Activated CD8-positive, alpha-beta memory T cell treated with anti-CD3 and anti-CD28 coated beads, Interleukin-2, amount 10 ng/mL, durations not matched to agents 7 days and 5 days (primary cell): ENCODE measurements at regions not wholly inside any gene's neighbourhood (a gene's known extent, or its start where the extent isn't known, plus 50 kb on each side); places are given as distances from the start of the nearest gene placed in this dataset.

Experiments used
- ATAC-seq: fragments of 150-1000 bp; cut with Tn5 transposase; one replicate; pipeline ENCODE4 v1.10.0; 2021; ENCODE audit warnings: moderate library complexity
- CTCF ChIA-PET: fragments of 350-600 bp; sonication (Branson Sonifier 250); formaldehyde crosslinking; loops from one replicate; lab custom pipeline; 2021; ENCODE audit warnings: antibody characterized with exemption; lab: Charles Lee
- DNase-seq: peaks from one replicate; pipeline ENCODE4 v3.0.0-alpha.2; 2020
- H3K27ac Mint-ChIP-seq: one replicate; pipeline ENCODE4 v1.8.0; 2021; ENCODE audit warnings: mild to moderate bottlenecking, mixed read lengths
- H3K27me3 Mint-ChIP-seq: one replicate; pipeline ENCODE4 v1.8.0; 2021; ENCODE audit warnings: mixed read lengths
- H3K36me3 Mint-ChIP-seq: one replicate; pipeline ENCODE4 v1.8.0; 2021; ENCODE audit warnings: mild to moderate bottlenecking, mixed read lengths
- H3K4me1 Mint-ChIP-seq: one replicate; pipeline ENCODE4 v1.8.0; 2021; ENCODE audit warnings: mixed read lengths
- H3K4me3 Mint-ChIP-seq: one replicate; pipeline ENCODE4 v1.8.0; 2021; ENCODE audit warnings: mild to moderate bottlenecking, moderate library complexity, mixed read lengths
- H3K9me3 Mint-ChIP-seq: one replicate; pipeline ENCODE4 v1.8.0; 2022; ENCODE audit warnings: low read depth, mixed read lengths

GRCh38 chr18:29251681-29252080 is 1074.8 kb upstream of the CDH2 start:
- Mint-ChIP-seq H3K4me1 (no peaks in the 10 kb centered on the region), H3K27me3 (no peaks in the 10 kb centered on the region), H3K9me3 (peaks cover 13% of the 10 kb centered on the region), H3K4me3 (no peak overlapping the region), H3K36me3 (no peaks in the 10 kb centered on the region), H3K27ac (no peak overlapping the region)
- CTCF ChIA-PET = no interaction called here
- ATAC-seq = no peak
- DNase-seq = no peak

- no peak overlapping the region for H3K27ac Mint-ChIP-seq
- CTCF ChIA-PET = no interaction called here
- H3K4me1 Mint-ChIP-seq = no peaks in the 10 kb centered on the region
- H3K4me3 Mint-ChIP-seq = no peak overlapping the region
- H3K9me3 Mint-ChIP-seq = peaks cover 14% of the 10 kb centered on the region
- DNase-seq (no peak), ATAC-seq (no peak)
- no peaks in the 10 kb centered on the region for H3K36me3 Mint-ChIP-seq
- no peaks in the 10 kb centered on the region for H3K27me3 Mint-ChIP-seq
Observed at GRCh38 chr18:29250843-29251242, 1073.9 kb upstream of the CDH2 start.

- ATAC-seq (no peak), DNase-seq (no peak)
- Mint-ChIP-seq H3K4me3 (no peak overlapping the region), H3K36me3 (no peaks in the 10 kb centered on the region), H3K4me1 (no peaks in the 10 kb centered on the region), H3K27ac (no peak overlapping the region), H3K9me3 (peaks cover 14% of the 10 kb centered on the region), H3K27me3 (no peaks in the 10 kb centered on the region)
- CTCF ChIA-PET = no interaction called here
Observed at GRCh38 chr18:29250259-29250658, 1073.3 kb upstream of the CDH2 start.

GRCh38 chr18:29248805-29249204 is 1071.9 kb upstream of the CDH2 start:
- CTCF ChIA-PET = no interaction called here
- no peak overlapping the region for H3K27ac Mint-ChIP-seq
- H3K4me1 Mint-ChIP-seq = no peaks in the 10 kb centered on the region
- ATAC-seq (no peak), DNase-seq (no peak)
- H3K36me3 Mint-ChIP-seq = no peaks in the 10 kb centered on the region
- H3K9me3 Mint-ChIP-seq = peaks cover 14% of the 10 kb centered on the region
- no peaks in the 10 kb centered on the region for H3K27me3 Mint-ChIP-seq
- no peak overlapping the region for H3K4me3 Mint-ChIP-seq

- no peak for DNase-seq
- H3K4me3 Mint-ChIP-seq = no peak overlapping the region
- no peak for ATAC-seq
- no peaks in the 10 kb centered on the region for H3K36me3 Mint-ChIP-seq
- no peaks in the 10 kb centered on the region for H3K27me3 Mint-ChIP-seq
- CTCF ChIA-PET = no interaction called here
- no peaks in the 10 kb centered on the region for H3K4me1 Mint-ChIP-seq
- no peak overlapping the region for H3K27ac Mint-ChIP-seq
- peaks cover 15% of the 10 kb centered on the region for H3K9me3 Mint-ChIP-seq
Observed at GRCh38 chr18:29241199-29241598, 1064.3 kb upstream of the CDH2 start.

- no peak overlapping the region for H3K4me3 Mint-ChIP-seq
- H3K27ac Mint-ChIP-seq = no peak overlapping the region
- ATAC-seq (no peak), DNase-seq (no peak)
- CTCF ChIA-PET = no interaction called here
- peaks cover 18% of the 10 kb centered on the region for H3K9me3 Mint-ChIP-seq
- H3K4me1 Mint-ChIP-seq = no peaks in the 10 kb centered on the region
- no peaks in the 10 kb centered on the region for H3K36me3 Mint-ChIP-seq
- H3K27me3 Mint-ChIP-seq = no peaks in the 10 kb centered on the region
Observed at GRCh38 chr18:29234751-29235150, 1057.8 kb upstream of the CDH2 start.

GRCh38 chr18:29226213-29226612 is 1049.3 kb upstream of the CDH2 start:
- no peaks in the 10 kb centered on the region for H3K4me1 Mint-ChIP-seq
- DNase-seq (no peak), ATAC-seq (no peak)
- peaks cover 12% of the 10 kb centered on the region for H3K9me3 Mint-ChIP-seq
- no peaks in the 10 kb centered on the region for H3K36me3 Mint-ChIP-seq
- H3K4me3 Mint-ChIP-seq = no peak overlapping the region
- H3K27ac Mint-ChIP-seq = no peak overlapping the region
- H3K27me3 Mint-ChIP-seq = no peaks in the 10 kb centered on the region
- CTCF ChIA-PET = no interaction called here

GRCh38 chr18:29225351-29225750 is 1048.4 kb upstream of the CDH2 start:
- ATAC-seq = no peak
- no peaks in the 10 kb centered on the region for H3K4me1 Mint-ChIP-seq
- H3K27me3 Mint-ChIP-seq = no peaks in the 10 kb centered on the region
- peaks cover 8% of the 10 kb centered on the region for H3K9me3 Mint-ChIP-seq
- CTCF ChIA-PET = no interaction called here
- DNase-seq = no peak
- no peak overlapping the region for H3K4me3 Mint-ChIP-seq
- H3K27ac Mint-ChIP-seq = no peak overlapping the region
- no peaks in the 10 kb centered on the region for H3K36me3 Mint-ChIP-seq

GRCh38 chr18:29218091-29218490 is 1041.2 kb upstream of the CDH2 start:
- H3K27ac Mint-ChIP-seq = no peak overlapping the region
- no peaks in the 10 kb centered on the region for H3K36me3 Mint-ChIP-seq
- H3K4me3 Mint-ChIP-seq = no peak overlapping the region
- ATAC-seq (no peak), DNase-seq (no peak)
- CTCF ChIA-PET = no interaction called here
- H3K9me3 Mint-ChIP-seq = peaks cover 6% of the 10 kb centered on the region
- H3K4me1 Mint-ChIP-seq = no peaks in the 10 kb centered on the region
- H3K27me3 Mint-ChIP-seq = no peaks in the 10 kb centered on the region

- Mint-ChIP-seq H3K4me3 (no peak overlapping the region), H3K36me3 (no peaks in the 10 kb centered on the region), H3K27me3 (no peaks in the 10 kb centered on the region), H3K9me3 (peaks cover 6% of the 10 kb centered on the region), H3K27ac (no peak overlapping the region), H3K4me1 (no peaks in the 10 kb centered on the region)
- CTCF ChIA-PET = no interaction called here
- ATAC-seq = no peak
- no peak for DNase-seq
Observed at GRCh38 chr18:29217124-29217915, 1040.4 kb upstream of the CDH2 start.

- H3K36me3 Mint-ChIP-seq = no peaks in the 10 kb centered on the region
- peaks cover 19% of the 10 kb centered on the region for H3K9me3 Mint-ChIP-seq
- CTCF ChIA-PET = no interaction called here
- no peak overlapping the region for H3K4me3 Mint-ChIP-seq
- no peak for DNase-seq
- no peaks in the 10 kb centered on the region for H3K4me1 Mint-ChIP-seq
- H3K27me3 Mint-ChIP-seq = no peaks in the 10 kb centered on the region
- ATAC-seq = no peak
- no peak overlapping the region for H3K27ac Mint-ChIP-seq
Observed at GRCh38 chr18:29198834-29199233, 1021.9 kb upstream of the CDH2 start.

- no peak for DNase-seq
- ATAC-seq = no peak
- H3K27me3 Mint-ChIP-seq = no peaks in the 10 kb centered on the region
- no peak overlapping the region for H3K4me3 Mint-ChIP-seq
- no peaks in the 10 kb centered on the region for H3K4me1 Mint-ChIP-seq
- no peaks in the 10 kb centered on the region for H3K36me3 Mint-ChIP-seq
- no peak overlapping the region for H3K27ac Mint-ChIP-seq
- H3K9me3 Mint-ChIP-seq = peaks cover 19% of the 10 kb centered on the region
- CTCF ChIA-PET = no interaction called here
Observed at GRCh38 chr18:29196307-29196706, 1019.4 kb upstream of the CDH2 start.

GRCh38 chr18:29191263-29191662 is 1014.3 kb upstream of the CDH2 start:
- no peak for ATAC-seq
- Mint-ChIP-seq H3K4me1 (no peaks in the 10 kb centered on the region), H3K27me3 (no peaks in the 10 kb centered on the region), H3K27ac (no peak overlapping the region), H3K36me3 (no peaks in the 10 kb centered on the region), H3K4me3 (no peak overlapping the region), H3K9me3 (peaks cover 13% of the 10 kb centered on the region)
- CTCF ChIA-PET = no interaction called here
- no peak for DNase-seq

GRCh38 chr18:29188760-29189159 is 1011.8 kb upstream of the CDH2 start:
- DNase-seq (no peak), ATAC-seq (no peak)
- CTCF ChIA-PET = no interaction called here
- no peak overlapping the region for H3K27ac Mint-ChIP-seq
- peaks cover 13% of the 10 kb centered on the region for H3K9me3 Mint-ChIP-seq
- H3K36me3 Mint-ChIP-seq = no peaks in the 10 kb centered on the region
- H3K27me3 Mint-ChIP-seq = no peaks in the 10 kb centered on the region
- H3K4me3 Mint-ChIP-seq = no peak overlapping the region
- H3K4me1 Mint-ChIP-seq = no peaks in the 10 kb centered on the region
